Stimulated activated CD8-positive, alpha-beta memory T cell treated with anti-CD3 and anti-CD28 coated beads, Interleukin-4, amount 100 ng/mL, for 24 hours (primary cell): ENCODE measurements at regions not wholly inside any gene's neighbourhood (a gene's known extent, or its start where the extent isn't known, plus 50 kb on each side); places are given as distances from the start of the nearest gene placed in this dataset.

Experiments used
- DNase-seq: peaks from one replicate; pipeline ENCODE4 v3.0.0-alpha.2; 2020; ENCODE audit warnings: low read depth

GRCh38 chr15:69744391-69745162 is 292.0 kb downstream of the RPLP1 start:
- no peak for DNase-seq

- no peak for DNase-seq
These were observed 294.6 kb downstream of the RPLP1 start for GRCh38 chr15:69747193-69747592.

GRCh38 chr15:69748131-69748530 is 295.5 kb downstream of the RPLP1 start:
- no peak for DNase-seq

- DNase-seq, result no peak
These were observed 296.1 kb downstream of the RPLP1 start for GRCh38 chr15:69748576-69749185.

- DNase-seq, result no peak
These were observed 296.7 kb downstream of the RPLP1 start for GRCh38 chr15:69749274-69749673.

DNA sequence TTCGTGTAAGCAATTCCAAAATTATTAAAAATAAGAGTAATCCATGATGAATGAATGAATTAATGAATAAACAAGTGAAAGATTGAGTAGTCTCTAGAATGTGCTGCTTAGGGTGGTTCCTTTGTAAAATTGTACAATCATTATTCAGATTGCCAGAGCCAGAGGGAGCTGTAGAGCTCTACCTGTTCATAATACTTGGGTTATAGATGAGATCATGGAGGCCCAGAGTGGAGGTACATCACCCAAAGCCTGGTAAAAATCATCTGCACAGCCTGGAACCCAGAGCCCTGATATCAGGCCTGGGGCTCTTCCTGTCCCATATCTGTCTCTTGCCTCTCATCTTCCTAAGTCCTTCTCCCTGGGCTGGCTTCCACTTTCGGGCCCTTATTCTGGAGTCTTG is 297.2 kb downstream of the RPLP1 start:
- no peak for DNase-seq

DNA sequence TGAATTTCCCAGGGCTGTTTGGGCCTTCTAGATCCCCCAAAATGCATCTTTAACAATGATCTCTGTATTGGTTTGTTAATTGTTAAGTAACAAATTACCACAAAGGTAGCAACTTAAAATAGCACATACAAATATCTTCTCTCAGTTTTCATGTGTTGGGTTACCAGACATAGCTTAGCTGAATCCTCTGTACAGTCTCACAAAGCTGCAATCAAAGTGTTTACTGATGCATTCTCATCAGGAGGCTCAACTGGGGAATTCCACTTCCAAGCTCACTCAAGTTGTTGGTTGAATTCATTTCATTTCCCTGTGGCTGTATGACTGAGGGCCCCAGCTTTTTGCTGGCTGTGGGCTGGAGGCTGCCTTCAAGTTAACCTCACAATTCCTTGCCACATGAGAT is 297.6 kb downstream of the RPLP1 start:
- no peak for DNase-seq

- no peak for DNase-seq
These were observed 298.5 kb downstream of the RPLP1 start for GRCh38 chr15:69751147-69751546.

DNA sequence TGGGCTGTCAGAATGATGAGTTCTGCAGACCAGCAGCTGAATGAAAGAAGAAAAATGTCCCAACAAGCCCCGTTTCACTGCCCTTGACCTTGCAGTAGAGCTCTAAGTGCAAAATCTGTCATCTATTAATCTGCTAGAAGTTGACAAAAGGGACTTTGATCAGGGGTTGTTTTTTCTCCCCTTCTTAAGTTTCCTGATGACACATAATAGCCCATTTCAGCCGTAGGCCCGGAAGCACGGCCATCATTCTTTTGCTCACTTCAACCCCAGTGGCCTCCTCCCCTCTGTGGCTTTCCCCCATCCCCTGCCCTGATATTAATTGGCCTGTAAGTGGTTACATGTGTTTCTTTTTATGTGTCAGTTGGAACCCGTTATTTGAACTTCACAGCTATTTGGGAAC is 298.9 kb downstream of the RPLP1 start:
- DNase-seq, result no peak

GRCh38 chr15:69753867-69754266 is 301.2 kb downstream of the RPLP1 start:
- DNase-seq, result no peak

GRCh38 chr15:69754313-69754712 is 301.7 kb downstream of the RPLP1 start:
- no peak for DNase-seq

DNA sequence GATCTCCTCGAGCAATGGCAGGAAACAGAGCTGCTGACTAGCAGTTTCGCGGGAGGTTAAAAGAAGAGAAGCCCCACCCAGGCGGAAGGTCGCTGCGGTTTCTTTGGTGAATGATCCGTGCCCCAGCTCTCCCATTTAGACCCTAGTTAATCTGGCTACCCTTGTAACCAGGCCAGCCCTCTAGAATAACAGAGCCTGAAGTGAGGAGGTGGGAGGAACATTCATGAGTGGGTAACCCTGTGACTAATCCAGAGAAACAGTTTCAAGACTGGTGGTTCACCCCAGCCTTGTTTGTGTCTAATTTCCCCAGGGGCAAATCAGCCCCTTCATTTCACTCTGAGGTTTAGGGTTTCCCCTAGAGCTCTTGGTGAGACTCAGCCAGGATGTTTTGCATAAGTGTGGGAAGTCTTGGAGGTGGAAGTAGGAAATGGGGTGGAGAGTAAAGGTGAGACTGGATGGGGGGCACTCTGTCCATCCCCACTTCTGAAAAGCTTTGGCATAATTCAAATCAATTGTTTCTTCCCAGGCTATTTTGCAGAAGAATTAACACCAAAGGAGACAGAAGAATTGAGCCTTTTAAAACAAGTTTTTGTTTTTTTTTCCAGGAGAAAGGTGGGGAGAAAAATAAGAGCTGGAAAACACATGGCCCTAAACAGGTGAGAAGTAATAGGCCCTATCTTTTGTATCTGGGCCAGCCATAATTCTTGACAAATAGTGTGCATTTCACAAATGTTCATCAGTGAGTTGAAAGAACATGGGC is 303.1 kb downstream of the RPLP1 start:
- DNase-seq, result peak; percentile 72

DNA sequence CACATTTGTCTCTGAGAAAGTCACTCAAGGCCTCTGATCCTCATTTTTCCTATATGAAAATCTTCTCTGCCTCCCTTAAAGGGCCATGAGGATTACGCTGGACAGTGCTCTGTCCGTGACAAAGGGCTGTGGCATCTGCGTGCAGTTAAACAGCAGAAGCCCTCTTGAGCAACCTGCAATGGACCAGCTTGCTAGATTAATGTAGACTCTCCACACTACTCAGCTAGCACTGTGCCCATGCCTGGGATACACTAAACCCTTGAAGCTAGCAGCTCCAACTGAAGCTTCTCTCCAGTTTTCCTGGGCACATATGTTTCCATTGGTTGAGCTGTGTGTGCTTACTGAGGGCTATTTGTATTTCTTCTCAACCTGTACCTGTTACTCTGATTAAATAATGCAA is 303.8 kb downstream of the RPLP1 start:
- no peak for DNase-seq

DNA sequence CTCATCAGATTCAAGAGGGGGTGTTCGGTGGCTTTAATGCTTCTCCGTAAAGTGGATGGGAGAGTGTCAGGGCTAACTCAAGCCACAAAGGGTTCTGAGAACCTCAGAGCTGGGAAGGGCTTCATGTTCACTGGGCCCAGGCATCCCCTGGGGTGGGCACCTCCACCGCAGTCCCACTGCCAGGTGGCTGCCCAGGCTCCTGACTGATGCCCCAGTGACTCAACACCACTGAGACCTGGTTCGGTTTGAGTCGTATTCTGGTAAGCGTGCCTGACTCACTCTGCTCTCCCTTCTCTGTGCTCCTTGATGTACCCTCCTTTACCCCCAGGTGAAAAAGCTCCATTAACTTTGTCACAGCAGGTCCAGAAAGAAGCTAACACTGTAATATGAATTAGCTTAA is 304.6 kb downstream of the RPLP1 start:
- peak; percentile 45 for DNase-seq

- no peak for DNase-seq
These were observed 305.7 kb downstream of the RPLP1 start for GRCh38 chr15:69758291-69758771.

DNA sequence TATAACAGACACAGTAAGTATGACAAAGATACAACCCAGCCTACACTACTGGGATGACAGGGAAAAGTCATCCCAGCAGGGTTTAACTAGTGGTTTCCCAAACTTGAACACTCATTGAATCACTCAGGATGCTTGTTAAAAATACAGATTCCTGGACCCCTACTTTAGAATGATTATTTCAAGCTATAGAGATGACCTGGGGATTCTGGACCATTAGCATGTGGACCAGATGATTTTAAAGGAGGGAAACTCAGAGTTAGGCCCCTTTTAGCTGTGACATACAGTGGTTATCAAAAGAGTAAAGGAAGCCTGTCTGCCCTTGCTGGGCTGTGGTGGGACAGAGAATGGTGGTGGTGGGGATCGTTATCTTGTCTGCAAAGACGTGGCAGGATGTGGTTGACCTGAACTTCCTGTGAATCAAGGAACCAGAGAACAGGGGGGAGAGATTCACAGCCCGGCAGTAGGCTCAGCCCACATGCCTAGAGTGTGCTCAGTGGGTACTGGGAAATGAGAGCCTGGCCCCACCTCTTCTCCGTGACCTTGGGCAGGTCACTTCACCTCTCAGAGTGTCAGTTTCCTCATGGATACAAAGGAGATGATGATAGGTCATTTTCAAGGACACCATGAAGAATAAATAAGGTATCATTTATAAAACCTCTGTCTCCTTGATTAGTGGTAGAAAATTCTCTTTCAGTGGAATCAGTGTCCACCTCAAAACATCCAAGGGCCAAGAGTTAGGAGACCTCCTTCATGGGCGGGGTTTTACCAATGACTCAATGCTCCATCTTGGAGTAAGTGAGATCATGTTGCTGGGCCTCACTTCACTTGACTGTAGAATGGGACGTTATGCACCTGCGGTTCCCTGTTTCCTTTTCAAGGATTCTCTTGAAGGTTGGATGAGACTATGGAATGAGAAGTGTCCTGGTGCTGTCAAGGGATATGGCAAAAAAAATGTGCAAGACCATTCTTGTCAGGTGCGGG is 306.5 kb downstream of the RPLP1 start:
- DNase-seq, result peak; percentile 77

DNA sequence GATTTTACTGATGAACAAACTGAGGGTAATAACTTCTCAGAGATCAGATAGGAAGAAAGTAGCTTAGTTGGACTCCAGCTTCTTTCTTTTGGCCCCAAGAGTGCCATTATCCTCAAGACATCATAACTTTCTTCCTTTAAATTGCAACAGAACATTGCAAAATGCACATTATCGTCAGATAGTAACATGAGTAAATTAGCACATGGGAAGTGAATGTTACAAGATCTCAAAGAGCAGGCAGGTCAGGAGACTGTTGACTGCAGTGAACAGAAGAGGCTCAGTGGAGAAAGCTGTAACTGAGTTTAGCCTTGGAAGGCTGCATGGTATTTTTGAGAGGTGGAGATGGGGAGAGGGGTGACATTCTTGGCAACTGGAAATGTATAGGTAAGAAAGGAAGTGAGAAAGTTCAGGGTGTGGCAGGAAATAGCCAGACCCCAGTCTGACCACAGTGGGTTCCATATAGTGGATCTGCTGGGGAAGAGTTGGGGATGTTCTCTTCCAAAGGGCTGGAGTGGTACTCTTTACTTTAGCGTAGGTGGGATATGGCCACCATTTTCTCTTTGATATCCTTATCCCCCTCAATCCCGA is 307.7 kb downstream of the RPLP1 start:
- DNase-seq, result no peak

- peak; percentile 65 for DNase-seq
These were observed 308.4 kb downstream of the RPLP1 start for GRCh38 chr15:69760890-69761568.

DNA sequence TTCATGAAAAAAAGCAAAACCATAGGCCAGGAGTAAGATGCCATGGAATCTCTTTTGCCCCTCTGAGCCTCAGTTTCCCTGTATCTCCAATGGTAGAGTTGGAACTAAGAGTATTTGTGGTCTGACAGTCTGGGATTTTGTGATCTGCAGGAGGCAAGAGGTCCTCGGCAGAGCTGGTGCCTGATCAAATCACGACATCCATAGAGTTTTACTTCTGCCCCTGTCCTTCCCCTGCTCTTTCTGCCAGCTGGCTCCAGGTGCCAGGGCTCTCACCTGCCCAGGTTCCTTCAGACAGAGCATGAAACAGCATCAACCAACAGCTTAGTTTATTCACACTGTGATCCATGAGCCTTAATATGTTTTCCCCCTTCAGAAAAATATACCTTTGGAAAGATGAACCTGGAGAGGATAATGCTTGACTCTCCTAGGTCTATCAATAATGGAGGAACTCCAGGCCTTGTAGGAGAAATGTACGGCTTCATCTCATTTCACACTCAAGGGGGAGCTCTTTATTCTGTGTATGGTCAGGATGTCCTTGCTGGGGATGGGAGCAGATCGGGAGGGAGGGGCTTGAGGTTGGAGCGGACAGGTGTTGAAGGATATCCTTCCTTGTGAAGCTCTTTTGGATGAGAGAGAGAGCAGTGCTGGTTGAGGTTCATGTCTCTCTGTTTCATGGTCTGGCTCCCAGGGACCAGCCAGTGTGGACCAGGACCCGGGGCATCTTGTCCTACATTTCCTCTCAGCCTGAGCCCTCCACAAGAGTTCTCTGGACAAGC is 309.9 kb downstream of the RPLP1 start:
- DNase-seq, result no peak

- no peak for DNase-seq
These were observed 311.2 kb downstream of the RPLP1 start for GRCh38 chr15:69763831-69764230.
